ENCODE measurements at regions not wholly inside any gene's neighbourhood (a gene's known extent, or its start where the extent isn't known, plus 50 kb on each side); places are given as distances from the start of the nearest gene placed in this dataset.

DNA sequence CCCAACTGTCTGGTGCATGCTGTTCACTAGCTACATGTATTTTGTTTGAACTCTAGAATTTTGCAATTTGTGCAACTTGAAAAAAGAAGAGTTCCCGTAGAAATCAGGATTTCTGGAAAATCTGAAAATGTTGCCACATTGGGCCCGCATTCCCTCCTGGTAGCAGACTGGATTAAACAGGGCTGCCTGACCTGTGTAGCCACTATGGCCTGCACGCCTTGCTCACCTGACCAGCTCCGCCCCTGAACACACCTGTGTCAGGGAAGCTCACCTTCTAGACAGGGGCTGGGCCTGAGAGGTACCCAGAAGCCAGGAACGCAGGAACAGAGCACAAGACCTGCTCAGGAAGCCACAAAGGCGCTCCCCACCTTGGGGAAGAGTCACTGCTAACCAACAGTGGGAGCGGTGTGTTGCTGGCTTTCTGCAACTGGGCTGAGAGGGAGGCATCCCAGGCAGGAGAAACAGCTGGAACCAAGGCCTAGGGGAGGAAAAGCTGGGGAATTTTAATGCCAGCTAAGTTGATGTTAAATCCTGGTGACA is 106.5 kb downstream of the UQCRFS1 start:
- Mint-ChIP-seq H3K27ac (ENCODE audit: unreplicated experiment) (no peak overlapping the region), H3K9me3 (peaks cover 5% of the 10 kb centered on the region), H3K4me1 (no peaks in the 10 kb centered on the region), H3K36me3 (ENCODE audit: low read depth) (no peaks in the 10 kb centered on the region), H3K27me3 (ENCODE audit: low read depth) (peaks cover 20% of the 10 kb centered on the region), H3K4me3 (no peak overlapping the region)
- DNase-seq (ENCODE audit: low read depth, low spot score): no peak
- TF ChIP-seq, protein P1, sequence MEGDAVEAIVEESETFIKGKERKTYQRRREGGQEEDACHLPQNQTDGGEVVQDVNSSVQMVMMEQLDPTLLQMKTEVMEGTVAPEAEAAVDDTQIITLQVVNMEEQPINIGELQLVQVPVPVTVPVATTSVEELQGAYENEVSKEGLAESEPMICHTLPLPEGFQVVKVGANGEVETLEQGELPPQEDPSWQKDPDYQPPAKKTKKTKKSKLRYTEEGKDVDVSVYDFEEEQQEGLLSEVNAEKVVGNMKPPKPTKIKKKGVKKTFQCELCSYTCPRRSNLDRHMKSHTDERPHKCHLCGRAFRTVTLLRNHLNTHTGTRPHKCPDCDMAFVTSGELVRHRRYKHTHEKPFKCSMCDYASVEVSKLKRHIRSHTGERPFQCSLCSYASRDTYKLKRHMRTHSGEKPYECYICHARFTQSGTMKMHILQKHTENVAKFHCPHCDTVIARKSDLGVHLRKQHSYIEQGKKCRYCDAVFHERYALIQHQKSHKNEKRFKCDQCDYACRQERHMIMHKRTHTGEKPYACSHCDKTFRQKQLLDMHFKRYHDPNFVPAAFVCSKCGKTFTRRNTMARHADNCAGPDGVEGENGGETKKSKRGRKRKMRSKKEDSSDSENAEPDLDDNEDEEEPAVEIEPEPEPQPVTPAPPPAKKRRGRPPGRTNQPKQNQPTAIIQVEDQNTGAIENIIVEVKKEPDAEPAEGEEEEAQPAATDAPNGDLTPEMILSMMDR (conservative IDR thresholded peaks at IDR 0.05): no peak

DNA sequence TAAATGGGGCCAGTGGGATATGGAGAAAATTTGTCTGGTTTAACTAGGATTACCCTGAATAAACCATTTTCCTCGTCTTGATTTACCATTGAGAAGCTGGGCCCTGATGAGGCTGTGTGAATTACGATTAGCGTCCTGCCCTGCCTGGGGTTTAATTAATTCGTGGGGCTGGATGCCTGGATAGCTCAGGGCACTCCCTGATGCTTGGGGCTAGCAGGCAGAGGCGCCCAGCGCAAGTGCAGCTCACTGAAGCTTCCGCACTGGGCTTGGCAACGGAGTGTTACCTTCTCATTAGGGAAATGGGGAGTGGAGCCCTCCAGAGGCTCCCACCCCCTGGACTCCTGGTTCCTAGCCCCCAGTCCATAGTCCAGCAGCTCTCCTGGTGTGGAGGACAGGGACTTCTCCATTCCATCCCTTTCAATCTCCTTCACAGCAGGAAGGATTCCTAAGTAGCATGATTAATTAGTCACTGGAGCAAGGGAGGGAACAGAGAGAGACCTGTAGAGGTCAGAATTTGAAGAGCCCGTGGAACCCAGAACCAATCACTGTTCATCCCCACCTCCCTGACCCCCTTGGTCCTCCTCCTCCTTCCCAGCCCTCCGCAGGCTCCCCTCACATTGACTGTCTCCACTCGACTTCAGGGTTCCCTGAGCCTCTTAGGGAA is 107.2 kb downstream of the UQCRFS1 start:
- Mint-ChIP-seq H3K36me3 (ENCODE audit: low read depth) (no peaks in the 10 kb centered on the region), H3K27me3 (ENCODE audit: low read depth) (peaks cover 17% of the 10 kb centered on the region), H3K27ac (ENCODE audit: unreplicated experiment) (no peak overlapping the region), H3K9me3 (peaks cover 5% of the 10 kb centered on the region), H3K4me3 (no peak overlapping the region), H3K4me1 (no peaks in the 10 kb centered on the region)
- no peak for DNase-seq (ENCODE audit: low read depth, low spot score)
- TF ChIP-seq, protein P1 (conservative IDR thresholded peaks at IDR 0.05): no peak

DNA sequence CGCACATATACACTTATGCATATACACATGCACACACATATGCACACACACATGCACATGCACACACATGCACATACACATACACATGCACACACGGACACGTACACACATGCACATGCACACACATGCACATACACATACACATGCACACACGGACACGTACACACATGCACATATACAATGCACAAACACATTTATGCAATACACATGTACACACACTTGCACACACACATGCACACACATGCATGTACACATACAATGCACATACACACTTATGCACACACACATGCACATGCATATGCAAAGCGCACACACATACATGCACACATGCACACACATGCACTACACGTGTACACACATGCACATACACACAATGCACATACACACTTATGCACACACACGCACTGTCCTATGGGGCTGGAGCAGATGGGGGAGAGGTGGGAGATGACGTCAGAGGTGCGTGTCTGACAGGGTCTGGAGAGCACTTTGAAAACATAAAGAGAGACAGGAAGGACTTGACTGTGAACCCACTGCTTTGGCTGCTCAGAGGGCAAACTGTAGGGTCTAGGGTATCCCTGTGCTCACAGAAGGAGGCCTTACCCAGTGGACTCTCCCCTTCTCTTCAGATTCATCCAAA is 108.2 kb downstream of the UQCRFS1 start:
- peaks cover 5% of the 10 kb centered on the region for H3K9me3 Mint-ChIP-seq
- no peak for DNase-seq (ENCODE audit: low read depth, low spot score)

DNA sequence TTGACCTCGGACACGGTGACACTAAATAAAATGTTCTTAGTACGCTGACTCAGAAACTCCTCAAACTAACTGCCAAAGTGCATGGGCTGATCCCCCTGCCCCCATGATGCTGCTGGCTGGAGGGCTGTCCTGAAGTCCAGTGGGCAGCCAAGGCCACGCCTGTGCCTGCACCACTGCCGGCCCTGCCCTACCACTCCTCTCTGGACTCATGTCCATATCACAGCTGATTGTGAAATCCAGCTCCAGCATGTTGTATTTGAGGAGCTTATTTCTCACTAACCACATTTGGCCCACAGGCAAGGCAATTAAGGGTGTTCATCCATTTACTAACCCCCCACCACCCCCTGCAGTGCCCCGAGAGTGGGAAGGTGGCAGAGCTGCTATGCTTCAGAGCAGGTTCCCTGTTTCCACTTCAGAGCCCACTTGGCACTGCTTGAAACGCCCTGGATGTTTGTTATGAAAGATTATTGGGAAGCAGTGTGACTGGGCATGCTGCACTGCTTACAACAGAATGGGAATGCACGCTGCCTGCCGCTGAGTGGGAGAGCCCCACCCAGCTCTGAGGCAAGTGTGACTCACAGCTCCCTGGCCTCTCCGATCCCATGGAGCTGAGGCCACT is 114.0 kb downstream of the UQCRFS1 start:
- no peak for DNase-seq (ENCODE audit: low read depth, low spot score)
- TF ChIP-seq, protein P1 (conservative IDR thresholded peaks at IDR 0.05): no peak
- Mint-ChIP-seq H3K4me3 (no peak overlapping the region), H3K36me3 (ENCODE audit: low read depth) (no peaks in the 10 kb centered on the region), H3K27ac (ENCODE audit: unreplicated experiment) (no peak overlapping the region), H3K4me1 (no peaks in the 10 kb centered on the region), H3K27me3 (ENCODE audit: low read depth) (peaks cover 8% of the 10 kb centered on the region), H3K9me3 (peaks cover 5% of the 10 kb centered on the region)

More for the DNA sequence above, 108.2 kb downstream of the UQCRFS1 start:
- TF ChIP-seq, protein P1 (conservative IDR thresholded peaks at IDR 0.05): no peak
- no peaks in the 10 kb centered on the region for H3K4me1 Mint-ChIP-seq
- H3K36me3 Mint-ChIP-seq (ENCODE audit: low read depth): no peaks in the 10 kb centered on the region
- no peak overlapping the region for H3K4me3 Mint-ChIP-seq
- H3K27me3 Mint-ChIP-seq (ENCODE audit: low read depth): peaks cover 15% of the 10 kb centered on the region
- H3K27ac Mint-ChIP-seq (ENCODE audit: unreplicated experiment): no peak overlapping the region

DNA sequence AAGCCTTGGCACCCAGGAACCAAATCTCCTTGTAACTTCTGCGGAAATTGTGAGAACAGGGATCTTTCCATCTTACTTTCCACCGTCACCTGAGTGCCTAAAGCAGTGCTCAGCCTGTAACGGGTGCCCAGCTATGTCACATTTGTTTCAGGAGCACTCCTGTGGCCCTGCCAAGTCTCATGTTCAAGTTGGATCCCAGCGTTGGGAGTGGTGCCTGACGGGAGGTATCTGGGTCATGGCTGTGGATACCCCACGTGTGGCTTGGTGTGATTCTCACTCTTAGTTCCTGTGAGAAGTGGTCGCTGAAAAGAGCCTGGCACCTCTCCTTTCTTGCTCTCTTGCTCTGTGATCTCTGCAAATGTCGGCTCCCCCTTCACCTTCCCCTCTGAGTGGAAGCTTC is 114.9 kb downstream of the UQCRFS1 start:
- no peaks in the 10 kb centered on the region for H3K36me3 Mint-ChIP-seq (ENCODE audit: low read depth)
- no peak overlapping the region for H3K4me3 Mint-ChIP-seq
- H3K9me3 Mint-ChIP-seq: peaks cover 5% of the 10 kb centered on the region
- no peak for DNase-seq (ENCODE audit: low read depth, low spot score)
- H3K27me3 Mint-ChIP-seq (ENCODE audit: low read depth): peaks cover 6% of the 10 kb centered on the region
- H3K27ac Mint-ChIP-seq (ENCODE audit: unreplicated experiment): no peak overlapping the region
- TF ChIP-seq, protein P1 (conservative IDR thresholded peaks at IDR 0.05): no peak
- no peaks in the 10 kb centered on the region for H3K4me1 Mint-ChIP-seq
